NCI-H2196 (cell line): ENCODE measurements at regions not wholly inside any gene's neighbourhood (a gene's known extent, or its start where the extent isn't known, plus 50 kb on each side); places are given as distances from the start of the nearest gene placed in this dataset.
"Not testable (repeated sequence)": the region's sequence is repeated elsewhere in the genome, so short reads cannot be mapped to it uniquely, and the experiment has no call there.

ENCODE experiments used
- DNase-seq: peaks from one replicate; lab custom pipeline; 2025; ENCODE audit not compliant: unreplicated experiment; lab: John Stamatoyannopoulos, UW

DNA sequence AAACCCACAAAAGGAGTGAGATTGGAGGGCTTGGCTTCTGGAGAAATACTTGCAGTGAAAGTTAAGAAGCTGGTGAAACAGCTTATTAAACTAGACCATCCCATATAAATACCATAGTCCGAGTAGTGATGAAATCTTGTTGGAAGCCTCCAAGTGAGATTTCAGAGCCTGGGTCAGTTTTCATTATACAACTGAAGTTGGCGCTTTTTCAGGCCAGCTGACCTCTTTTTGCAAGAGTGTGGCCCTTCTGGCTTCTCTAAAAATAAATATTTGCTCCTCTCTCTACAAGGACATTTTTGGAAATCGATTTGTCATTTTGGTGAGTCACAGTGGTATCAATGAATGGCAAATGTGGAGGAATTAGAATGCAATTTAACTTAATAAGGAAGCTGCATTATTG, 51.2 kb upstream of the THRB start:
- no peak for DNase-seq

DNA sequence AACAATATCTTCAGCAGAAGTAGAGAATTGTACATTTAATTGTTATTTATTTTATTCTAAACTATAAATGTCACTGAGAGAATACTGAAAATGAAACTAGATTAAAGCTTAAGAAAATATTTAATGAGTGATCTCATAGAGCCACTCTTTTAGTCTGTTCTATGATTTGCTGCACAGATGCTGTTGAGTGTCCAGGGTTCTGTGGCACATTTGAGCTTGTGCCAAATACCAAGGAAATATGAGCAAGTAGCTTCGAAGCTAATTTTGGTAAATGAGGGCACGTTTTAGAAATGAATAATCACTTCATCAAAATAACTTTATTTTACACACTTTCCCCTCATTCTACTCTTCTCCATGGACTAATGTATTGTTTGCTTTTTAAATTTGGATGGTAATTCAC, 53.6 kb upstream of the THRB start:
- DNase-seq, result no peak

DNA sequence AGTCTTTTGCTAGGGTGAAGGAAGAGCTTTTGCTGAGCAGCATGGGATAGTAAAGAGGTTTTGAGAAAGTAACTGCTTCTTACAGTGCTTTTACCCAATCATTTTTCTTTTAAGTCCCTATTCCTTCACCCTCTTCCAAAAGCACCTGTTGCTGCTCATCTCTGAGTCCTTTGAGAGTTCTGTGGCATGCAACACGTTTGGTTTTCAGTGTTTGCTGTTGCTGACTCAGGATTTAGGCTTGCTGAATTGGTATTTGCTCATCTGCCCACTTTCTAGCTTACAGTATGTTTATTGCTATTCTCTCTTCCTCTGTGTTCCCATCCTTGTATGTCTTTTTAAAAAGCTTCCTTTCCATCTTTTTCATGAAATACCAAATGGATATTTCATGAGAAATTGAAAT, 55.9 kb upstream of the THRB start:
- DNase-seq, result no peak

- DNase-seq, result no peak
Measured at GRCh38 chr3:24551626-24552025, 57.0 kb upstream of the THRB start.

DNA sequence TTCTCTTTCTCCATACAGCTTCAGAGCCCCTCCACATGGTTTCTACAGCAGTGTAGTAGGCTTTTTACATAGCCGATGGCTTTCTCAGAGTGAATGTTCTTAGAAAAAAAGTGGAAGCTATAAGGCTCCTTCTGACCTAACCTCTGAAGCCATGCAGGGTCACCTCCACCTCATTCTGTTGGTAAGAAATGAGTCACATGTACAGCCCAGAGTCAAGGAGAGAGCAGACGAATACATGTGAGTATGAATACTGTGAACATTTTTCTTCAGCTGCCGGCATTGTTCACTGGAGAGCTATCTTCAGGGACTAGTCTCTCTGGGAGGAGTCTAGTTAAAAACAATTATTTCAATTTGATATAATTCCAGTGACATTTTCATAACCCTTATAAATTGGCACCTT, 68.2 kb upstream of the THRB start:
- DNase-seq, result no peak

GRCh38 chr3:24565053-24565452, 70.4 kb upstream of the THRB start:
- no peak for DNase-seq

GRCh38 chr3:24565656-24566055, 71.0 kb upstream of the THRB start:
- no peak for DNase-seq

DNA sequence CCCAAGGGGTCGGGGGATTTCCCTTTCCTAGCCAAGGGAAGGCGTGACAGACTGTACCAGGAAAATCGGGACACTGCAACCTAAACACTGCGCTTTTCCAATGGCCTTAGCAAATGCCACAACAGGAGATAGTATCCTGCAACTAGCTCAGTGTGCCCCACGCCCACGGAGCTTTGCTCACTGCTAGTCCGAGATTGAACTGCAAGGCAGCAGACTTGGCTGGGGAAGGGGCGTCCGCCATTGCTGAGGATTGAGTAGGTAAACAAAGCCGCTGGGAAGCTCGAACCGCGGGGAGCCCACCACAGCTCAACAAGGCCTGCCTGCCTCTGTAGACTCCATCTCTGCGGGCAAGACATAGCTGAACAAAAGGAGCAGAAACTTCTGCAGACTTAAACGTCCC, 72.3 kb upstream of the THRB start:
- DNase-seq, result no peak

- DNase-seq, result not testable (repeated sequence)
Measured at GRCh38 chr3:24572409-24572808, 77.8 kb upstream of the THRB start.

DNA sequence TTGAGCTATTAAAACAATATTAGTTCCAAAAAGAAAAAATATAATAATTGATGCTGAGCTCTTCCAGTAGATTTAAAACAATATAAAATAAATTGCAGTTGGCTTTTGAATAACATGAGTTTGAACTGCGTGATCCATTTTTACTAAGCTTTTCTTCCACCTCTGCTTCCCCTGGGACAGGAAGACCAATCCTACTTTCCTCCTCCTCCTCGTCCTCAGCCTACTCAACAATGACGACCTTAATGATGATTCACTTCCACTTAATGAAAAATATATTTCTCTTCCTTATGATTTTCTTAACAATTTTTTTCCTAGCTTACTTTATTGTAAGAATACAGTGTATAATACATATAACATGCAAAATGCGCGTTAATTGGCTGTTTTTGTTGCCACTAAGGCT, 78.9 kb upstream of the THRB start:
- no peak for DNase-seq

- DNase-seq, result no peak
Measured at GRCh38 chr3:24578324-24578723, 83.7 kb upstream of the THRB start.

GRCh38 chr3:24578951-24579421, 84.3 kb upstream of the THRB start:
- no peak for DNase-seq

- no peak for DNase-seq
Measured at GRCh38 chr3:24582431-24583403, 88.1 kb upstream of the THRB start.

DNA sequence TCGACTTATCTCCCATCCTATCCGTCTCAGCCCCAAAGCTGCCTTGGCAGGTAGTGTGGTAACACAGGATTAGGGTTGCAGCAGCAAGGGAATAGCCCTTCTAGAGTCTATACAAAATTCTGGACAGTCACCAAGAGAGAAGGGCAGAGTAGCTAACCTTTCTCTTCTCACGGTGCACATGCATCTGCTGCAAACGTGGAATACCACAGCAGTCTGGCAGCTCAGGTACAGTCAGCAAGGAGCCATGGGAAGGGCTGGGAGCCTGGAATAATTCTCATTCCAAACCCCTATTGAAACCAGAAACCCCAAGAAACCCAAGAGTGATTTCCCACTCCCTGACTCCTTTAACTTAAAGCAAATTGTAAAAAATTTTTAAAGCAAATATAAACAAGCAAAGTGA, 92.3 kb upstream of the THRB start:
- no peak for DNase-seq

DNA sequence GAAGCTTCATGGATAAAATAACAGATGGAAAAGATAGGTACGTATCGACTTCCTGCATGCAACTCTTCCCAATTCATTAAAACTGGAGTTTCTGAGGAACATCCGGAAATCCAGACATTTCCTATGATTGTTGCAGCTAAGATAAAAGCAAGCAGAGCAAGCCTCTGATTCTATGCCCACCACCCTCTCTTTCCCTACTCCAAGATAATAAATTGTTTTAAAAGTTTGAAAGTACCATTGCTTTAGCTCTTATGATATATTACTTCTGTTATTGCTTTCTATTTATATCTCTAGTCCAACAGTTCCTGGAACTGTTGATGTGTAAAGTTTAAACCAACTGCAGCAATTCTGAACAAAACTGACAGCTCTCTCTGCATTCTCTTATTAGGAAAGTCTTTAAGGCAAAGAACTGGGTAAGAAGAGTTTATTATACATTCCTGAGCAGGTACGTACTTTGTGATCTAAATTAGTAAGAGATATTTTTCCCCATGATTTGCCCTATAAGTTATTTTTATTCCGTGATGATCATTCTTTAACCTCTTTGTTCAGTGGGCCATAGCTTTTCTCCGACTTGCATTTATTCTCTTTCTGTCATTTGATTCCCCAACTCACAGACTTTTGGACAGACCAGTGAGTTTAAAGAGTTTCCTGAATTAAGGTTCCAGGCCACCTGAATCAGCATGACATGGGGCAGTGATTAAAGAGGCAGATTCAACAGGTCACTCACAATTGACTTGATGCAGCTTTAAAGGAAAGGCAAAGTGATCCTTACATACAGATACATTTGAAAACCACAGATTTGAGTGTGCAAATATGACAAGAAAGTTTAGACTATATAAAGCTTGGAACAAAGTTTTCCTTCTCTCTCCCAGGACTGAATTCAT, 94.2 kb upstream of the THRB start:
- no peak for DNase-seq

GRCh38 chr3:24589513-24589851, 94.8 kb upstream of the THRB start:
- DNase-seq, result no peak

DNA sequence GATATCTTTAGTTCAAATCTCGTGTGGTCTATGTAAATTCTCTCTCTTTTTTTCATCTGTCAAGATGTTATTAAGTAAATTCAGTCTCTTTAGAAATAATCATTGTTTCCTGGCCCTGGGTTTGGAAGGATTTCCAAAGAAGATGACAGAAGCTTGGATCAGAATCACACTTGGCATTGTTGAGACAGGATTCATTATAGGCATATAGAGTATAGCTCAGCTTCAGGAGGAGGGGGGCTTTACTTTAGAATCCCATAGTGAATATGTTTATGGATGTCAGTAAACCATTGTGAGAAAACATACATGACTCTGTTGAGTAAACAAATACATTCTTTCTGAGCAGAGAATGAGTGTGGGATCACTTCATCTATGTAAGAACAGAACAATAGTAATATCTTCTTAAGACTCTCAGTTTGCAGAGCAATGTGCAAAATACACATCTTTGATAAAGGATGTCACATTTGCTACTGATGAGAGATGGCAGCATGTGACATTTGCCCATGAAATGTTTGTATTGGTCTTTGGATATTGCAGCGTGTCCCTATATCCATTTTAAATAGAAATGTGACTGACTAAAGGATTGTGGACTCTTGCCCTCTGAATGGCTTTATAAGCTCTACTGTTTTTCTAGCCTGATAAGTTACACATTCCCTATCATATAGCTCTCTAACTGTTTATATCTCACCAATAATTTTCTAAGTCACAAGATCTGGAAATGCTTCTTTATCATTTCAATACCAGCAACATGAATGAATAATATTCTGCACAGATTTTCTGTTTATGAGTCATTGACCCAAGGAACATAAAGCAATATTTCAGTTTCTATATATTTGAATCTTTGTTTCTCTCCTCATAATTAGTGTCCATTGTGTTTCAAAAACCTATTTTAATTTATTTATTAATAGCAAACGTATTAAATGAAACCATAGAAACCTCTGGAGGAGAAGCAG, 95.6 kb upstream of the THRB start:
- no peak for DNase-seq

DNA sequence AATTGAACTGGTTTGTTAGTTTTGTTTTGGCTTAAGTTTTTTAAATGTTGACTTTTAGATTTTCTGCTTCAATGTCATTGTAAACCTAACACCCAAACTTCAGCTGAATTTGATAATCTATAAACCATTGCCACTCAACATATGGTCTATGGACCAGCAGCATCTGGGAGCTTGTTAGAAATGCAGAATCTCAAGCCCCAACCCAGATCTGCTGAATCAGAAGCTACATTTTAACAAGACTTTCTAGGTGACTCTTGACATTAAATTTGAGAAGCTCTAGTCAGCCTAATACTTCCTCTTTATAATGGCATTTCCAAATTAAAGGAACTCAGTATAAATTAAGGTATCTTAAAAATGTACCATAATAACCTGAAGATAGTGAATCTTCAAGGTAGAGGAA, 96.5 kb upstream of the THRB start:
- DNase-seq, result no peak

DNA sequence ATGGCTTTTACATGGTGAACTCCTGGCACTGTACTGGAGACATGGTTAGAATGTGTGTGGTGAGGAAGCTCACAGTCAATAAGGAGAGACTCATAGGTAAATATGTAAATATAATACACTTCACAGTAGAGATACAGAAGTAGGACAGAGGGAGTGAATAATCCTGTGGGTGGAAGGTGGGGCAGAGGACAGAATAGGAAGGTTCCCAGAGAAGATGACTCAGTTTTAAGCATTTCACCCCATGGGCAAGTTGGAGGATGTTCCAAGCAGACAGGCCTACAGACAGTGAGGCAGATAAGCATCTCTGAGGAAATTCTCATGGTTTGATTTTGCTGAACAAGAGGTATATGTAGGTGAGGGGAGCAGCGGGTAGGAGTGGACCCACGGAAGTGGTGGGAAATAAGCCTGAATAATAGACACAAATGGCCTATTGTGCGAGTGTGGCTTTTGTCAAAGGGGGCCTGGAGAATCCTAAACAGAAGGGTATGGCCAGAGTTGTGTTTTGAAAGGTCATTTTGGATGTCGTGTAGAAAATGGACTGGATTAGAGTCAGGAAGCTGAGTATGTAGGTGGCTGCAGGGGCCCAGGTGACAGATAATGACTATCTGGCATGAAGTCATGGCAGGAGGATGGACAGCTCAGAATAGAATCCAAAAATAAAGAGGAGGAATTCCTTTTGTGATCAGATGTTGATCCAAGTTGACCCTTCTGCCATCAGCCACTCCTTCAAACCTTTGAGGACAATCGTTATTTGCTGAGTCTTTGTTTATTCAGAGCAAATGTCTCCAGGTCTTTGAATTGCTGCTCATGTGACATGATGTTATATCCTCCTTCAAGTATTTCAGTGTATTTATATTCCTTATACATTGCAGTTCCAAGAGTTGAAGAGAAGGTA, 97.3 kb upstream of the THRB start:
- DNase-seq, result no peak

DNA sequence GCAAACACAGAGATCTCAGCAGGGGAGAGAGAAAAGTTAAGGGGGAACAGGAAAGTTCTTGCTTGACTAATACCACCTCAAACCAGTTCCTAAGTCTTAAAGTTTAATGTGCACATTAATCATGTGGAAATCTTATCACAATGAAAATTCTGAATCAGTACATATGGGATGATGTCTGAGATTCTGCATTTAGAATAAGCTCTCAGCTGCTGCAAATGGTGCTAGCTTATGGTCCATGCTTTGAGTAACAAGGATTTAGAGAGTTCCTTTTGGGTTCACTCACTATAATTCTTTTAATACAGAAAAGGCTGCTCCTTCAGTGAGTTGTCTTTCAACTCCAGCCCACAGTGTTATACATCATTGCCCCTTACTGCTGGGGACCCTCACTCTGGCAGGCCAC, 99.5 kb upstream of the THRB start:
- no peak for DNase-seq
